Fibroblast of lung (primary cell): ENCODE measurements at regions not wholly inside any gene's neighbourhood (a gene's known extent, or its start where the extent isn't known, plus 50 kb on each side); places are given as distances from the start of the nearest gene placed in this dataset.

Experiments used
- DNase-seq, 2 donors: peaks; one replicate each; pipeline versions ENCODE4 v3.0.0 to v3.0.0-alpha.2; 2010; ENCODE audit warnings: low read depth in 2 of 2
- H2AFZ ChIP-seq: 2 replicates; pipeline ENCODE4 v1.5.1; 2012; ENCODE audit warnings: low read length, control low read depth, inconsistent platforms
- H3K27ac ChIP-seq: 2 replicates; pipeline ENCODE4 v1.5.1; 2011; ENCODE audit warnings: low read length, control low read depth; ENCODE audit not compliant: insufficient read depth
- H3K27me3 ChIP-seq: 2 replicates; pipeline ENCODE4 v1.5.1; 2011; ENCODE audit warnings: mild to moderate bottlenecking, low read length; ENCODE audit not compliant: control insufficient read depth, insufficient read depth
- H3K36me3 ChIP-seq: 2 replicates; pipeline ENCODE4 v1.5.1; 2011; ENCODE audit warnings: low read length; ENCODE audit not compliant: control insufficient read depth, insufficient read depth
- H3K4me1 ChIP-seq: 2 replicates; pipeline ENCODE4 v1.5.1; 2011; ENCODE audit warnings: low read length; ENCODE audit not compliant: control insufficient read depth, insufficient read depth; ENCODE audit errors: extremely low read depth
- H3K4me2 ChIP-seq: 2 replicates; pipeline ENCODE4 v1.5.1; 2011; ENCODE audit warnings: low read length, control low read depth; ENCODE audit not compliant: insufficient read depth; ENCODE audit errors: extremely low read depth
- H3K4me3 ChIP-seq, 4 experiments: fragments of 200-600 bp in 1 of 4; sonication (generic) in 1 of 4; replicated peaks in 1 of 4; 2 replicates each; pipeline ENCODE4 v1.5.1; 2011 to 2016; ENCODE audit warnings: low read length in 4 of 4, low read depth in 3 of 4, mild to moderate bottlenecking in 3 of 4, control low read depth in 2 of 4, inconsistent platforms in 1 of 4, mixed read lengths in 1 of 4; ENCODE audit not compliant: insufficient read depth in 1 of 4; ENCODE audit errors: control extremely low read depth in 1 of 4
- H3K79me2 ChIP-seq: 2 replicates; pipeline ENCODE4 v1.5.1; 2012; ENCODE audit warnings: mild to moderate bottlenecking, low read length, inconsistent platforms; ENCODE audit not compliant: control insufficient read depth, insufficient read depth
- H3K9ac ChIP-seq: 2 replicates; pipeline ENCODE4 v1.5.1; 2011; ENCODE audit warnings: mild to moderate bottlenecking, low read length, control low read depth; ENCODE audit not compliant: insufficient read depth
- H3K9me3 ChIP-seq: 2 replicates; pipeline ENCODE4 v1.5.1; 2012; ENCODE audit warnings: low read depth, low read length; ENCODE audit not compliant: control insufficient read depth, insufficient read depth
- H4K20me1 ChIP-seq: 2 replicates; pipeline ENCODE4 v1.5.1; 2011; ENCODE audit warnings: low read length; ENCODE audit not compliant: control insufficient read depth, insufficient read depth; ENCODE audit errors: extremely low read depth
- EZH2 ChIP-seq: IDR thresholded peaks from 2 replicates; pipeline ENCODE4 v1.5.1; 2012; ENCODE audit warnings: low read length, control low read depth, mild to moderate bottlenecking; ENCODE audit errors: missing control alignments
- TF ChIP-seq, protein P1 (sequence below), 2 donors: IDR thresholded peaks in 1 of 2; conservative IDR thresholded peaks in 1 of 2; 1 replicate in 1 of 2; 2 replicates in 1 of 2; pipeline ENCODE4 v1.5.1; 2011 to 2012; ENCODE audit warnings: low read length in 2 of 2, control low read depth in 1 of 2, inconsistent platforms in 1 of 2, low read depth in 1 of 2, mild to moderate bottlenecking in 1 of 2

DNA sequence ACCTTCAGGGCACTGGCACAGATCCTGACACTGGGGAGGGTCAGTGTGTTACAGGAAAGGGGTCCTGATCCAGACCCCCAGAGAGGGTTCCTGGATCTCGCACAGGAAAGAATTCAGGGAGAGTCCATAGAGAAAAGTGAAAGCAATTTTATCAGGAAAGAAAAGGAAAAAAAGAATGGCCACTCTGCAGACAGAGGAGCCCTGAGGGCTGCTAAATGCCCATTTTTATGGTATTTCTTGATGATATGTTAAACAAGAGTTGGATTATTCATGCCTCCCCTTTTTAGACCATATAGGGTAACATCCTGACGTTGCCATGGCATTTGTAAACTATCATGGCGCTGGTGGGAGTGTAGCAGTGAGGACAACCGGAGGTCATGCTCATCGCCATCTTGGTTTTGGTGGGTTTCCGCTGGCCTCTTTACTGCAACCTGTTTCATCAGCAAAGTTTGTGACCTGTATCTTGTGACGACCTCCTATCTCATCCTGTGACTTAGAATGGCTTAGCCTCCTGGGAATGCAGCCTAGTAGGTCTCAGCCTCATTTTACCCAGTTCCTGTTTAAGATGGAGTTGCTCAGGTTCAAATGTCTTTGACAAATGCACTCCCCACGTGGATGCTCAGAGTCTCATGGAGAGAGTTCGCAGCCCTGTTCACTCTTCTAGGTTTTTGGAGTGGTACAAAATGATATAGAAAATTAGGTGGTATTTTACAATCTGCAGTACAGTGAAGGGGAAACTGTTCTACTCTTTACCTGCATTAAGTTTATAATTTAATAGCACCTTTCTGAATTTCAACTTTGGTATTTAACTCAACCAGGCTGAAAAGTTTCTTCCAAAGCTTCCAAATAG is 1363.7 kb upstream of the TMEM132C start:
- Histone ChIP-seq H3K27me3 (no peaks in the 10 kb centered on the region), H3K36me3 (no peaks in the 10 kb centered on the region), H3K4me1 (no peaks in the 10 kb centered on the region), H3K4me2 (no peak overlapping the region), H2AFZ (no peak overlapping the region), H4K20me1 (no peaks in the 10 kb centered on the region), H3K79me2 (no peaks in the 10 kb centered on the region), H3K9ac (no peak overlapping the region), H3K9me3 (no peaks in the 10 kb centered on the region), H3K4me3 (no peak overlapping the region), H3K27ac (no peak overlapping the region)
- TF ChIP-seq, protein P1, sequence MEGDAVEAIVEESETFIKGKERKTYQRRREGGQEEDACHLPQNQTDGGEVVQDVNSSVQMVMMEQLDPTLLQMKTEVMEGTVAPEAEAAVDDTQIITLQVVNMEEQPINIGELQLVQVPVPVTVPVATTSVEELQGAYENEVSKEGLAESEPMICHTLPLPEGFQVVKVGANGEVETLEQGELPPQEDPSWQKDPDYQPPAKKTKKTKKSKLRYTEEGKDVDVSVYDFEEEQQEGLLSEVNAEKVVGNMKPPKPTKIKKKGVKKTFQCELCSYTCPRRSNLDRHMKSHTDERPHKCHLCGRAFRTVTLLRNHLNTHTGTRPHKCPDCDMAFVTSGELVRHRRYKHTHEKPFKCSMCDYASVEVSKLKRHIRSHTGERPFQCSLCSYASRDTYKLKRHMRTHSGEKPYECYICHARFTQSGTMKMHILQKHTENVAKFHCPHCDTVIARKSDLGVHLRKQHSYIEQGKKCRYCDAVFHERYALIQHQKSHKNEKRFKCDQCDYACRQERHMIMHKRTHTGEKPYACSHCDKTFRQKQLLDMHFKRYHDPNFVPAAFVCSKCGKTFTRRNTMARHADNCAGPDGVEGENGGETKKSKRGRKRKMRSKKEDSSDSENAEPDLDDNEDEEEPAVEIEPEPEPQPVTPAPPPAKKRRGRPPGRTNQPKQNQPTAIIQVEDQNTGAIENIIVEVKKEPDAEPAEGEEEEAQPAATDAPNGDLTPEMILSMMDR (conservative IDR thresholded peaks at IDR 0.05 in 1 of 2, IDR thresholded peaks at IDR 0.05 in 1 of 2; ENCODE audit: low read depth in 1 of 2, low read length in 2 of 2): no peak
- no peak for TF ChIP-seq EZH2
- DNase-seq: no peak

DNA sequence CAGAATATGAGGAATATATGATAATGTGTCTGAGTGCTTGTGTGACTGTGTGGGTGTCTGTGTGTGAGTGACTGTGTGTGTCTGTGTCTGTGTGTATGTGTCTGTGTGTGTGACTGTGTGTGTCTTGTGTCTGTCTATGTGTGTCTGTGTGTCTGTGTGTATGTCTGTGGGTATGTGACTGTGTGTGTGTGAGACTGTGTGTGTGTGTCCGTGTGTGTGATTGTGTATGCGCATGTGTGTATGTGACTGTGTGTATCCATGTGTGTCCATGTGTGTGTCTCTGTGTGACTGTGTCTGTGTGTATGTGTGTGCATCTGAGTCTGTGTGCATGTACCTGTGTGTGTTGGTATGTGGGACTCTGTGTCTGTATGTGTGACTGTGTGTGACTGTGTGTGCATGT is 1361.2 kb upstream of the TMEM132C start:
- TF ChIP-seq, protein P1 (conservative IDR thresholded peaks at IDR 0.05 in 1 of 2, IDR thresholded peaks at IDR 0.05 in 1 of 2; ENCODE audit: low read depth in 1 of 2, low read length in 2 of 2): no peak
- TF ChIP-seq EZH2: no peak
- Histone ChIP-seq H3K9ac (no peak overlapping the region), H3K4me3 (no peak overlapping the region), H2AFZ (no peak overlapping the region), H3K4me2 (no peak overlapping the region), H3K79me2 (no peaks in the 10 kb centered on the region), H3K27me3 (no peaks in the 10 kb centered on the region), H3K27ac (no peak overlapping the region), H3K9me3 (no peaks in the 10 kb centered on the region), H4K20me1 (no peaks in the 10 kb centered on the region), H3K36me3 (no peaks in the 10 kb centered on the region), H3K4me1 (no peaks in the 10 kb centered on the region)
- DNase-seq: no peak

DNA sequence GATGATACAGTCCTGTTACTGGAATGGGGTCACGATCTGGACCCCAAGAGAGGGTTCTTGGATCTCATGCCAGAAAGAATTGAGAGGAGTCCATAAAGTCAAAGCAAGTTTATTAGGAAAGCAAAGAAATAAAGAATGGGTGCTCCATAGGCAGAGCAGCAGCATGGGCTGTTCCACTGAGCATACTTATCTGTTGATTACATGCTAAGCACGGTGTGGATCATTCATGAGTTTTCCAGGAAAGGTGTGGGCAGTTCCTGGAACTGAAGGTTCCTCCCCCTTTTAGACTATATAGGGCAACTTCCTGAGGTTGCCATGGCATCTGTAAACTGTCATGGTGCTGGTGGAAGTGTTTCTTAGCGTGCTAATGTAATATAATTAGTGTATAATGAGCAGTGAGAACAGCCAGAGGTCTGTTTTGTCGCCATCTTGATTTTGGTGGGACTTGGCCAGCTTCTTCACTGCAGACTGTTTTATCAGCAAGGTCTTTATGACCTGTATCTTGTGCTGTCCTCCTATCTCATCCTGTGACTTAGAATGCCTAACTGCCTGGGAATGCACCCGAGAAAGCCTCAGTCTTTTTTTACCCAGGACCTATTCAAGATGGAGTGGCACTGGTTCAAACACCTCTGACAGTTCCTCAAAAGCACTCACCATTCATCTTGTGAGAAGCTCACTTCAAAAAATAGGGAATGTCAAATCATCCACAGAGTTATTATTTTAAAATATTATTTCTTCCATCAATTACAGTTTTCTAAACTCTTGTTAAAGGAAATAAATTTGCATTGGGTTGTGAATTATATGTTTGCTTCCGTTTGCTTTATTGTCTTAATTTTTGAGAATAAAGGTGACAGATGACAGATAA is 1358.8 kb upstream of the TMEM132C start:
- Histone ChIP-seq H3K4me1 (no peaks in the 10 kb centered on the region), H3K9ac (no peak overlapping the region), H3K36me3 (no peaks in the 10 kb centered on the region), H3K9me3 (no peaks in the 10 kb centered on the region), H3K79me2 (no peaks in the 10 kb centered on the region), H3K4me2 (no peak overlapping the region), H3K27me3 (no peaks in the 10 kb centered on the region), H4K20me1 (no peaks in the 10 kb centered on the region), H3K4me3 (no peak overlapping the region), H3K27ac (no peak overlapping the region), H2AFZ (no peak overlapping the region)
- TF ChIP-seq, protein P1 (conservative IDR thresholded peaks at IDR 0.05 in 1 of 2, IDR thresholded peaks at IDR 0.05 in 1 of 2; ENCODE audit: low read depth in 1 of 2, low read length in 2 of 2): no peak
- no peak for TF ChIP-seq EZH2
- DNase-seq: no peak
